Panc1 (cell line): ENCODE measurements at regions not wholly inside any gene's neighbourhood (a gene's known extent, or its start where the extent isn't known, plus 50 kb on each side); places are given as distances from the start of the nearest gene placed in this dataset.

Source experiments
- CTCF ChIP-seq: fragments of 450-650 bp; IDR thresholded peaks from 2 replicates; pipeline ENCODE4 v1.5.1; 2017; ENCODE audit warnings: mild to moderate bottlenecking
- POLR2AphosphoS5 ChIP-seq: IDR thresholded peaks from 2 replicates; pipeline ENCODE4 v1.6.1; 2012; ENCODE audit warnings: mild to moderate bottlenecking, low read depth, low read length, moderate library complexity
- REST ChIP-seq, 2 experiments: IDR thresholded peaks; 2 replicates each; pipeline ENCODE4 v1.6.1; 2011 to 2012; ENCODE audit warnings: low read depth in 2 of 2, control low read depth in 1 of 2, low read length in 1 of 2, mild to moderate bottlenecking in 1 of 2, moderate library complexity in 1 of 2; ENCODE audit not compliant: insufficient read depth in 1 of 2
- SIN3A ChIP-seq: IDR thresholded peaks from 2 replicates; pipeline ENCODE4 v1.6.1; 2012; ENCODE audit warnings: low read depth, mild to moderate bottlenecking, low read length, moderate library complexity, borderline replicate concordance; ENCODE audit not compliant: insufficient read depth

GRCh38 chr2:219864154-219864553 lies 236.7 kb downstream of the SLC4A3 start:
- TF ChIP-seq REST (IDR thresholded peaks at IDR 0.05; ENCODE audit: insufficient read depth in 1 of 2, low read depth in 2 of 2, low read length in 1 of 2) (no peak), CTCF (no peak), POLR2AphosphoS5 (no peak), SIN3A (no peak)
